Stimulated activated naive CD8-positive, alpha-beta T cell treated with anti-CD3 and anti-CD28 coated beads, Interleukin-15, Interleukin-2, amounts not matched to agents 100 U/mL and 50 U/mL, for 24 hours (primary cell): ENCODE measurements at regions not wholly inside any gene's neighbourhood (a gene's known extent, or its start where the extent isn't known, plus 50 kb on each side); places are given as distances from the start of the nearest gene placed in this dataset.
A peak's percentile ranks its signal among the peaks of the same experiment; 100 is the strongest.
"Not testable (repeated sequence)": the region's sequence is repeated elsewhere in the genome, so short reads cannot be mapped to it uniquely, and the experiment has no call there.

Experiments
- ATAC-seq: fragments of 150-1000 bp; cut with Tn5 transposase; one replicate; pipeline ENCODE4 v1.10.0; 2021
- DNase-seq: peaks from one replicate; pipeline ENCODE4 v3.0.0; 2021

GRCh38 chr9:30010691-30011090 lies 2373.8 kb upstream of the ACO1 start:
- DNase-seq (no peak), ATAC-seq (no peak)

GRCh38 chr9:30012622-30013021 lies 2371.8 kb upstream of the ACO1 start:
- no peak for ATAC-seq
- no peak for DNase-seq

- DNase-seq (no peak), ATAC-seq (no peak)
These were observed 2369.4 kb upstream of the ACO1 start for GRCh38 chr9:30015073-30015472.

- DNase-seq (no peak), ATAC-seq (no peak)
These were observed 2364.3 kb upstream of the ACO1 start for GRCh38 chr9:30020161-30020560.

- DNase-seq (no peak), ATAC-seq (no peak)
These were observed 2348.7 kb upstream of the ACO1 start for GRCh38 chr9:30035761-30036160.

GRCh38 chr9:30036558-30036957 lies 2347.9 kb upstream of the ACO1 start:
- ATAC-seq (no peak), DNase-seq (no peak)

- no peak for ATAC-seq
- DNase-seq = no peak
These were observed 2344.7 kb upstream of the ACO1 start for GRCh38 chr9:30039712-30040111.

GRCh38 chr9:30048396-30048795 lies 2336.0 kb upstream of the ACO1 start:
- no peak for ATAC-seq
- no peak for DNase-seq

GRCh38 chr9:30058463-30058862 lies 2326.0 kb upstream of the ACO1 start:
- ATAC-seq = no peak

GRCh38 chr9:30060976-30061375 lies 2323.5 kb upstream of the ACO1 start:
- ATAC-seq = no peak
- DNase-seq = no peak

More at GRCh38 chr9:30058463-30058862, 2326.0 kb upstream of the ACO1 start:
- no peak for DNase-seq

GRCh38 chr9:30065888-30066287 lies 2318.6 kb upstream of the ACO1 start:
- DNase-seq (no peak), ATAC-seq (no peak)

GRCh38 chr9:30069236-30069635 lies 2315.2 kb upstream of the ACO1 start:
- not testable (repeated sequence) for ATAC-seq, DNase-seq

GRCh38 chr9:30075022-30075421 lies 2309.4 kb upstream of the ACO1 start:
- peak; percentile 5 for DNase-seq

GRCh38 chr9:30075451-30076199 lies 2308.8 kb upstream of the ACO1 start:
- peak; percentile 63 for ATAC-seq
- DNase-seq = peak; percentile 38

More at GRCh38 chr9:30075022-30075421, 2309.4 kb upstream of the ACO1 start:
- ATAC-seq = no peak

GRCh38 chr9:30078195-30078594 lies 2306.2 kb upstream of the ACO1 start:
- DNase-seq = no peak
- peak; percentile 19 for ATAC-seq

GRCh38 chr9:30089428-30089827 lies 2295.0 kb upstream of the ACO1 start:
- ATAC-seq (no peak), DNase-seq (no peak)

- no peak for DNase-seq
- no peak for ATAC-seq
These were observed 2280.6 kb upstream of the ACO1 start for GRCh38 chr9:30103647-30104394.

- not testable (repeated sequence) for DNase-seq, ATAC-seq
These were observed 2277.3 kb upstream of the ACO1 start for GRCh38 chr9:30107134-30107533.

- DNase-seq (no peak), ATAC-seq (no peak)
These were observed 2267.7 kb upstream of the ACO1 start for GRCh38 chr9:30116673-30117217.

- ATAC-seq (no peak), DNase-seq (no peak)
These were observed 2263.8 kb upstream of the ACO1 start for GRCh38 chr9:30120666-30121065.

GRCh38 chr9:30121611-30122010 lies 2262.8 kb upstream of the ACO1 start:
- ATAC-seq (no peak), DNase-seq (no peak)

GRCh38 chr9:30125881-30126280 lies 2258.6 kb upstream of the ACO1 start:
- ATAC-seq (no peak), DNase-seq (no peak)

GRCh38 chr9:30127371-30127770 lies 2257.1 kb upstream of the ACO1 start:
- ATAC-seq (no peak), DNase-seq (no peak)
